ENCODE measurements at regions not wholly inside any gene's neighbourhood (a gene's known extent, or its start where the extent isn't known, plus 50 kb on each side); places are given as distances from the start of the nearest gene placed in this dataset.

- TF ChIP-seq CTCF (IDR thresholded peaks at IDR 0.05; ENCODE audit: insufficient read depth, low read depth, low read length) (no peak), EZH2 (IDR thresholded peaks at IDR 0.05; ENCODE audit: insufficient read depth, low read length) (no peak)
Observed at GRCh38 chr5:138651767-138652117, 76.5 kb upstream of the HSPA9 start.
